ENCODE measurements at regions not wholly inside any gene's neighbourhood (a gene's known extent, or its start where the extent isn't known, plus 50 kb on each side); places are given as distances from the start of the nearest gene placed in this dataset.
"Not testable (repeated sequence)": the region's sequence is repeated elsewhere in the genome, so short reads cannot be mapped to it uniquely, and the experiment has no call there.

DNA sequence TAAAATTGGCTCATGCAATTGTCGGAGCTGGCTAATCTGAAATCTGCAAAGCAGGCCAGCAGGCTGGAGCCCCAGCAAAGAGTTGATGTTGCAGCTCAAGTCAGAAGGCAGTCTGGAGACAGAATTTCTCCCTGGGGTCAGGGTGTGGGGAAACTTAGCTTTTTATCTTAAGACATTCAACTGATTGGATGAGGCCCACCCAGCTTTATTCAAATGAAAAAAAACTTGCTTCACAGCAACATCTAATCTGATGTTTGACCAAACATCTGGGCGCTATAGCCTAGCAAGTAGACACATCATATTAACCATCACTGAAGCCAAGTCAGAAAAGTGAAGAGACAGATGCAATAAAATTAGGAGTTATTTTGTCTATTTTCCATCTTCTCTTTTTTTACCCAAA lies 108.8 kb upstream of the CCDC28A start:
- in situ Hi-C loops (cut with HindIII; ENCODE audit: low sequenced_read_pairs), result no loop called here
- no peak for DNase-seq (ENCODE audit: low read depth)
- H3K4me3 ChIP-seq (ENCODE audit: low read depth, low read length), result no peak overlapping the region
- TF ChIP-seq, protein P1, sequence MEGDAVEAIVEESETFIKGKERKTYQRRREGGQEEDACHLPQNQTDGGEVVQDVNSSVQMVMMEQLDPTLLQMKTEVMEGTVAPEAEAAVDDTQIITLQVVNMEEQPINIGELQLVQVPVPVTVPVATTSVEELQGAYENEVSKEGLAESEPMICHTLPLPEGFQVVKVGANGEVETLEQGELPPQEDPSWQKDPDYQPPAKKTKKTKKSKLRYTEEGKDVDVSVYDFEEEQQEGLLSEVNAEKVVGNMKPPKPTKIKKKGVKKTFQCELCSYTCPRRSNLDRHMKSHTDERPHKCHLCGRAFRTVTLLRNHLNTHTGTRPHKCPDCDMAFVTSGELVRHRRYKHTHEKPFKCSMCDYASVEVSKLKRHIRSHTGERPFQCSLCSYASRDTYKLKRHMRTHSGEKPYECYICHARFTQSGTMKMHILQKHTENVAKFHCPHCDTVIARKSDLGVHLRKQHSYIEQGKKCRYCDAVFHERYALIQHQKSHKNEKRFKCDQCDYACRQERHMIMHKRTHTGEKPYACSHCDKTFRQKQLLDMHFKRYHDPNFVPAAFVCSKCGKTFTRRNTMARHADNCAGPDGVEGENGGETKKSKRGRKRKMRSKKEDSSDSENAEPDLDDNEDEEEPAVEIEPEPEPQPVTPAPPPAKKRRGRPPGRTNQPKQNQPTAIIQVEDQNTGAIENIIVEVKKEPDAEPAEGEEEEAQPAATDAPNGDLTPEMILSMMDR (IDR thresholded peaks at IDR 0.05; ENCODE audit: low read depth, low read length, missing control alignments), result no peak

DNA sequence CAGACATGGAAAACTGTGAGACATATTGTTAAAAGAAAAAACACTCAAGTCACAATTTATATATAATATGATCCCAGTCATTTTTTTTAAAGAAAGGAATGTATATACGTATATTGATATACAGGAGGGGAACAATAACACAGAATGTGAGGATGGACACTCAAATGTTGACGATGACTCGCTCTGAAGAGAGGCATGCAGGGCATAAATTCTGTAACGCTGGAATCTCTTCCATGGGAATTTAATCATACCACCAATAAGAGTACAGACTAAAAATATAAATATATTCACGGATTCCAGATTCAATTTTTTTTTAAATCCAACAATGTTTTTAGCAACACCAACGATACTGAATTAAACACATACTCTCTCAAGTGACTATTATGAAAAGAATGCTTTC lies 106.9 kb upstream of the CCDC28A start:
- in situ Hi-C loops (cut with HindIII; ENCODE audit: low sequenced_read_pairs), result no loop called here
- H3K4me3 ChIP-seq (ENCODE audit: low read depth, low read length), result no peak overlapping the region
- TF ChIP-seq, protein P1 (IDR thresholded peaks at IDR 0.05; ENCODE audit: low read depth, low read length, missing control alignments), result no peak
- no peak for DNase-seq (ENCODE audit: low read depth)

DNA sequence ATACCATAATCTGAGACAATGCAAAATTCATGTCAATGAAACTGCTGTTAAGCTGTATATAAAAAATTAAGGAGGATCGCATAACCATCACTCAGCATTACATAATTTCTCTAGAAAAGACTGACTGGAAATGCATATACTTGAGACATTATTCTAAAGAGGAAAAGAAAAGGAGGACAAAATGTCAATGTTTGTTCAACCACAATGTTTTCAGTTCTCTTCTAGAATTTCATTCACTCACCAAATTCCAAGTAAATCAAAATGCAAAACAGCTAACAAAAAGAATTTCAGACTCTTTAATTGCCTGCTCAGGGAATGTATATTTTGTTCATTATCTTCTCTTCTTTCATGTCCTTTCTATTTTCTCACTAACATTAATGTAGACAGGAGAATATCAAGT lies 106.2 kb upstream of the CCDC28A start:
- no peak for DNase-seq (ENCODE audit: low read depth)
- in situ Hi-C loops (cut with HindIII; ENCODE audit: low sequenced_read_pairs), result no loop called here
- TF ChIP-seq, protein P1 (IDR thresholded peaks at IDR 0.05; ENCODE audit: low read depth, low read length, missing control alignments), result no peak
- no peak overlapping the region for H3K4me3 ChIP-seq (ENCODE audit: low read depth, low read length)

DNA sequence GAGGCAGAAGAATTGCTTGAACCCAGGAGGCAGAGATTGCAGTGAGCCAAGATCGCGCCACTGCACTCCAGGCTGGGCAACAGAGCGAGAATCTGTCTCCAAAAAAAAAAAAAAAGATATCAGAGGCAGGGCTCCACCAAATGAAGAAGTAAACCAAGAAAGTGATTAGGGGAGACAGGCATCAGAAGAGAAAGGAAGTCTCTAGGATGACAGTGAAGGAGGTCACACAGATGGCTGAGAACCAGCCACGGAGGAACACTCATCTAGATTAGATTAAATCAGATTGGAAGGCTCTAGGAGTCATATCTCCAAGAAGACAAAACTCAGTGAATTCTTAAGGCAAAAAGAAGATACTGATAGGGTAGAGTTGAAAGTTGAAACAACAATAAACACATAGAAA lies 102.2 kb upstream of the CCDC28A start:
- in situ Hi-C loops (cut with HindIII; ENCODE audit: low sequenced_read_pairs), result no loop called here
- TF ChIP-seq, protein P1 (IDR thresholded peaks at IDR 0.05; ENCODE audit: low read depth, low read length, missing control alignments), result no peak
- no peak for DNase-seq (ENCODE audit: low read depth)
- no peak overlapping the region for H3K4me3 ChIP-seq (ENCODE audit: low read depth, low read length)

DNA sequence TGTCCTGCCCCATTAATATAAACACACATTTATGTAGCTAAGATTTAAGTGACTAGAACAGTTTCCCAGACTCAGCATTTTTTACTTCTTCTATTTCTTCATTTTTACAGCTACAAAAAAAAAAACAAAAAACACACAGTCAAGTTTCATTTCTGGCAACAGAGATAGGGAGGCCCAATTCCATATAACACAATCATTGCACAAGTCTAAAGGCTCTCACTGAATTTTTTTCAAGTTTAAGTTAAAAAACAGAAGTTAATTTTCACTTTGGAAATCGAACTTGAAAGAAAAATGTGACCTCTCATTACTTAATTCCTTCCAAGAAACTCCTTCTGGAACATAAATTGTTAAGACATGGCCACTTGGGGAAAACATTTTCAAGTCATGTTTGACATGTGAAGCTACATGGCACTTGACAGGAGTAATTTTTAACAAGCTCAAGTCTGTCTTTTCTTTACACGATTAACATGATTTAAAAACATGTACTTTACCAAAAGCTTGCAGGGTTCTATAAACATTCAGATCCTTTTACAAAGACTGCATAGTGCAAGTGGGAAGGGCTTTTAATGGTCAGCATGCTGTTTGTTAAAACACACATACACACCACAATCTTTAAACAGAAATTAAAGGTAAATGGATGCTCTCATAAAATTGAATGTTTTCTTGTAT lies 100.1 kb upstream of the CCDC28A start:
- TF ChIP-seq, protein P1 (IDR thresholded peaks at IDR 0.05; ENCODE audit: low read depth, low read length, missing control alignments), result no peak
- H3K4me3 ChIP-seq (ENCODE audit: low read depth, low read length), result no peak overlapping the region
- no peak for DNase-seq (ENCODE audit: low read depth)
- in situ Hi-C loops (cut with HindIII; ENCODE audit: low sequenced_read_pairs), result no loop called here

DNA sequence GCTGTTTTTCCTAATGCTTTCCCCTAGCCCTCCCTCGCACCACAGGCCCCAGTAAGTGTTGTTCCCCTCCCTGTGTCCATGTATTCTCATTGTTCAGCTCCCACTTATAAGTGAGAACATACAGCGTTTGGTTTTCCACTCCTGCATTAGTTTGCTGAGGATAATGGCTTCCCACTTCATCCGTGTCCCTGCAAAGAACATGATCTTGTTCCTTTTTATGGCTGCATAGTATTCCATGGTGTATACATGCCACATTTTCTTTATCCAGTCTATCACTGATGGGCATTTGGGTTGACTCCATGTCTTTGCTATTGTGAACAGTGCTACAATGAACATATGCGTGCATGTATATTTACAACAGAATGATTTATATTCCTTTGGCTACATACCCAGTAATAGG lies 99.1 kb upstream of the CCDC28A start:
- DNase-seq (ENCODE audit: low read depth); H3K4me3 ChIP-seq (ENCODE audit: low read depth, low read length): not testable (repeated sequence)

DNA sequence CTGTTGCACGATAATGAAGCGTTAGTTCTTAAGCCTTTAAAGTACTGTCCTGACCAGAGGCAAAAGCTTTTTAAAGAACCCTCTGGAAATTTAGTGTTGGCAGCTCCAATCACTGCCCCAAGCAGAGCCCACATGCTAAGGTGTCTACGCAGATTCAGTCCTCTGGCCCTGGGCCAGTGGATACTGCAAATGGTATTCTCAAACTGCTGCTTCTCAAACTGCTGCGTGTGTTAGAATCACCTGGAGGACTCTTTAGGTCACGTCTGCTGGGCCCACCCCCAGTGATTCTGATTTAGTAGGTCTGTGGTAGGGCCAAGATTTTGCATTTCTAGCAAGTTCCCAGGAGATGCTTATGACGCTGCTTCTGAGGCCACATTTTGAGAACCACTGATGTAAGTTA lies 96.0 kb upstream of the CCDC28A start:
- H3K4me3 ChIP-seq (ENCODE audit: low read depth, low read length), result no peak overlapping the region
- in situ Hi-C loops (cut with HindIII; ENCODE audit: low sequenced_read_pairs), result loop anchor here (5.0 kb wide), 2 partner anchors 35 to 45 kb away; no protein-coding TSS in a partner anchor
- DNase-seq (ENCODE audit: low read depth), result no peak
- TF ChIP-seq, protein P1 (IDR thresholded peaks at IDR 0.05; ENCODE audit: low read depth, low read length, missing control alignments), result no peak

More for the DNA sequence above, 99.1 kb upstream of the CCDC28A start:
- in situ Hi-C loops (cut with HindIII; ENCODE audit: low sequenced_read_pairs), result not testable (repeated sequence)

Measured in astrocyte of the cerebellum (primary cell).